B cell (primary cell): ENCODE measurements at regions not wholly inside any gene's neighbourhood (a gene's known extent, or its start where the extent isn't known, plus 50 kb on each side); places are given as distances from the start of the nearest gene placed in this dataset.

Experiments
- ATAC-seq: fragments of 200-7000 bp; cut with Tn5 transposase; one replicate; pipeline ENCODE4 v1.10.0; 2021; ENCODE audit warnings: low read depth, mild to moderate bottlenecking, moderate number of reproducible peaks, moderate library complexity
- CTCF ChIA-PET: fragments of 350-600 bp; sonication (Branson Sonifier 250); formaldehyde crosslinking; loops from one replicate; lab custom pipeline; 2021; ENCODE audit warnings: antibody characterized with exemption, inconsistent platforms; lab: Charles Lee
- POLR2A ChIA-PET: fragments of 350-600 bp; sonication (Branson Sonifier 250); formaldehyde crosslinking; loops from one replicate; lab custom pipeline; 2021; ENCODE audit warnings: antibody characterized with exemption; lab: Charles Lee
- DNase-seq: peaks from one replicate; pipeline ENCODE4 v3.0.0; 2013
- H2AFZ ChIP-seq: 2 replicates; pipeline ENCODE4 v1.6.1; 2012; ENCODE audit warnings: mild to moderate bottlenecking, low read depth, low read length; ENCODE audit not compliant: insufficient read depth, poor library complexity, severe bottlenecking
- H3K27ac ChIP-seq, 2 donors: 1 replicate in 1 of 2; 2 replicates in 1 of 2; pipeline ENCODE4 v1.5.1; 2012 to 2013; ENCODE audit warnings: low read length in 2 of 2, mild to moderate bottlenecking in 2 of 2, moderate library complexity in 1 of 2
- H3K27me3 ChIP-seq, 4 experiments: fragments of 200-600 bp in 1 of 4; sonication (generic) in 1 of 4; replicated peaks in 1 of 4; 1 replicate in 2 of 4; 2 replicates in 2 of 4; pipeline versions ENCODE4 v1.6.1 to v1.7.0; 2013 to 2016; ENCODE audit warnings: low read length in 3 of 4, mild to moderate bottlenecking in 2 of 4, mixed read lengths in 1 of 4, moderate library complexity in 1 of 4; ENCODE audit not compliant: insufficient read depth in 4 of 4, control insufficient read depth in 3 of 4; ENCODE audit errors: control extremely low read depth in 1 of 4
- H3K36me3 ChIP-seq, 2 experiments: replicated peaks in 1 of 2; 1 replicate in 1 of 2; 2 replicates in 1 of 2; pipeline versions ENCODE4 v1.6.1 to v1.7.1; 2013; ENCODE audit warnings: low read length in 1 of 2; ENCODE audit not compliant: insufficient read depth in 2 of 2, control insufficient read depth in 1 of 2; ENCODE audit errors: control extremely low read depth in 1 of 2, extremely low read depth in 1 of 2
- H3K4me1 ChIP-seq, 2 donors: fragments of 200-600 bp in 1 of 2; sonication (generic) in 1 of 2; 1 replicate in 1 of 2; 2 replicates in 1 of 2; pipeline versions ENCODE4 v1.5.1 to v1.6.1; 2013 to 2017; ENCODE audit warnings: low read length in 2 of 2; ENCODE audit not compliant: control insufficient read depth in 2 of 2, insufficient read depth in 2 of 2
- H3K4me2 ChIP-seq: replicated peaks from 2 replicates; pipeline ENCODE3; 2012; ENCODE audit warnings: mild to moderate bottlenecking, low read depth, low read length; ENCODE audit not compliant: poor library complexity, severe bottlenecking
- H3K4me3 ChIP-seq, 5 experiments: fragments of 200-600 bp in 1 of 5; sonication (generic) in 1 of 5; 1 replicate in 3 of 5; 2 replicates in 2 of 5; pipeline versions ENCODE4 v1.5.1 to v1.7.0; 2011 to 2016; ENCODE audit warnings: low read length in 4 of 5, mild to moderate bottlenecking in 4 of 5, low read depth in 2 of 5, control low read depth in 1 of 5, moderate library complexity in 1 of 5; ENCODE audit not compliant: insufficient read depth in 1 of 5; ENCODE audit errors: control extremely low read depth in 1 of 5, extremely low read depth in 1 of 5
- H3K79me2 ChIP-seq: fragments of 200-600 bp; sonication (generic); one replicate; pipeline ENCODE4 v1.6.0; 2016; ENCODE audit warnings: low read length; ENCODE audit not compliant: control insufficient read depth, insufficient read depth
- H3K9ac ChIP-seq: fragments of 200-600 bp; sonication (generic); 2 replicates; pipeline ENCODE4 v1.6.1; 2017; ENCODE audit warnings: mild to moderate bottlenecking, low read length, moderate library complexity
- H3K9me3 ChIP-seq, 3 donors: one replicate each; pipeline versions ENCODE4 v1.6.1 to v1.7.1; 2013; ENCODE audit warnings: low read length in 2 of 3; ENCODE audit not compliant: control insufficient read depth in 2 of 3, insufficient read depth in 1 of 3; ENCODE audit errors: control extremely low read depth in 1 of 3
- H4K20me1 ChIP-seq: 2 replicates; pipeline ENCODE4 v1.6.0; 2012; ENCODE audit warnings: mild to moderate bottlenecking, low read length; ENCODE audit not compliant: insufficient read depth, control insufficient read depth, poor library complexity, severe bottlenecking
- H3K27ac Mint-ChIP-seq: one replicate; pipeline ENCODE4 v1.8.0; 2021; ENCODE audit warnings: mixed read lengths
- H3K27me3 Mint-ChIP-seq: one replicate; pipeline ENCODE4 v1.8.0; 2021; ENCODE audit warnings: mixed read lengths
- H3K4me1 Mint-ChIP-seq: one replicate; pipeline ENCODE4 v1.8.0; 2021; ENCODE audit warnings: mixed read lengths
- H3K4me3 Mint-ChIP-seq: one replicate; pipeline ENCODE4 v1.8.0; 2021; ENCODE audit warnings: mixed read lengths
- H3K9me3 Mint-ChIP-seq: one replicate; pipeline ENCODE4 v1.8.0; 2022; ENCODE audit warnings: mixed read lengths; ENCODE audit not compliant: insufficient read depth
- EZH2 ChIP-seq: IDR thresholded peaks from 2 replicates; pipeline ENCODE4 v1.6.1; 2012; ENCODE audit warnings: borderline replicate concordance, low read depth, mild to moderate bottlenecking, moderate library complexity, low read length; ENCODE audit not compliant: insufficient read depth, poor library complexity, severe bottlenecking
- WGBS: methylation state at CpG from one replicate; pipeline ENCODE4 v1.1.5; 2013; ENCODE audit warnings: missing lambda C conversion rate; ENCODE audit not compliant: insufficient coverage; 5-methylcytosine and 5-hydroxymethylcytosine counted together
- intact Hi-C: fragments of 100-400 bp; cut with micrococcal nuclease; formaldehyde crosslinking; loops from one replicate; pipeline ENCODE4 v1.10.0; 2022
- TF ChIP-seq, protein P1 (sequence below): fragments of 200-600 bp; IDR thresholded peaks from one replicate; pipeline ENCODE4 v1.8.0; 2022; ENCODE audit warnings: antibody characterized with exemption, mild to moderate bottlenecking

DNA sequence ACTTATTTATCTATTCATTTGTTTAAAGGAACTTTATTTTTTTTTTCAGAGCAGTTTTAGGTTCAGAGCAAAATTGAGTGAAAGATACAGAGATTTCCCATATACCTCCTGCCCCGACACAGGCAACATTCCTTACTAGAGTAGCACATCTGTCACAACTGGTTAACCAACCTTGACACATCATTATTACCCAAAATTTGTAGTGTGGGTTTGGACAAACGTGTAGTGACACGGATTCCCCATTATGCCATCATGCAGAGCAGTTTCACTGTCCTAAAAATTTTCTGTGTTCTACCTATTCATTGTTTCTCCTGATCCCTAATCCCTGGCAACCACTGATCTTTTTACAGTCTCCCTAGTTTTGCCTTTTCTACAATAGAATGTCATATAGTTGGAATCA is 57.3 kb upstream of the LHFPL2 start:
- no peaks in the 10 kb centered on the region for H3K27me3 ChIP-seq
- H4K20me1 ChIP-seq = no peaks in the 10 kb centered on the region
- H3K4me1 ChIP-seq = no peaks in the 10 kb centered on the region
- H3K4me1 Mint-ChIP-seq = no peaks in the 10 kb centered on the region
- ChIA-PET POLR2A (interaction anchor here (0.6 kb wide), 1 partner anchor 14 kb away, joined by 4 read pairs; no protein-coding TSS in a partner anchor), CTCF (no interaction called here)
- no peaks in the 10 kb centered on the region for H3K9me3 Mint-ChIP-seq
- ATAC-seq (no peak), DNase-seq (no peak)
- no peaks in the 10 kb centered on the region for H3K36me3 ChIP-seq
- H2AFZ ChIP-seq = no peak overlapping the region
- no peak for TF ChIP-seq EZH2
- TF ChIP-seq, protein P1, sequence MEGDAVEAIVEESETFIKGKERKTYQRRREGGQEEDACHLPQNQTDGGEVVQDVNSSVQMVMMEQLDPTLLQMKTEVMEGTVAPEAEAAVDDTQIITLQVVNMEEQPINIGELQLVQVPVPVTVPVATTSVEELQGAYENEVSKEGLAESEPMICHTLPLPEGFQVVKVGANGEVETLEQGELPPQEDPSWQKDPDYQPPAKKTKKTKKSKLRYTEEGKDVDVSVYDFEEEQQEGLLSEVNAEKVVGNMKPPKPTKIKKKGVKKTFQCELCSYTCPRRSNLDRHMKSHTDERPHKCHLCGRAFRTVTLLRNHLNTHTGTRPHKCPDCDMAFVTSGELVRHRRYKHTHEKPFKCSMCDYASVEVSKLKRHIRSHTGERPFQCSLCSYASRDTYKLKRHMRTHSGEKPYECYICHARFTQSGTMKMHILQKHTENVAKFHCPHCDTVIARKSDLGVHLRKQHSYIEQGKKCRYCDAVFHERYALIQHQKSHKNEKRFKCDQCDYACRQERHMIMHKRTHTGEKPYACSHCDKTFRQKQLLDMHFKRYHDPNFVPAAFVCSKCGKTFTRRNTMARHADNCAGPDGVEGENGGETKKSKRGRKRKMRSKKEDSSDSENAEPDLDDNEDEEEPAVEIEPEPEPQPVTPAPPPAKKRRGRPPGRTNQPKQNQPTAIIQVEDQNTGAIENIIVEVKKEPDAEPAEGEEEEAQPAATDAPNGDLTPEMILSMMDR = no peak
- H3K9ac ChIP-seq = no peak overlapping the region
- no peaks in the 10 kb centered on the region for H3K9me3 ChIP-seq
- H3K4me3 Mint-ChIP-seq = no peak overlapping the region
- no CpG with 5 or more reads among the region's 3 CpGs for WGBS
- H3K27ac Mint-ChIP-seq = no peak overlapping the region
- H3K27me3 Mint-ChIP-seq = no peaks in the 10 kb centered on the region
- no peaks in the 10 kb centered on the region for H3K79me2 ChIP-seq
- H3K4me2 ChIP-seq = no peak overlapping the region
- no peak overlapping the region for H3K27ac ChIP-seq
- H3K4me3 ChIP-seq = no peak overlapping the region
- intact Hi-C loops = no loop called here

DNA sequence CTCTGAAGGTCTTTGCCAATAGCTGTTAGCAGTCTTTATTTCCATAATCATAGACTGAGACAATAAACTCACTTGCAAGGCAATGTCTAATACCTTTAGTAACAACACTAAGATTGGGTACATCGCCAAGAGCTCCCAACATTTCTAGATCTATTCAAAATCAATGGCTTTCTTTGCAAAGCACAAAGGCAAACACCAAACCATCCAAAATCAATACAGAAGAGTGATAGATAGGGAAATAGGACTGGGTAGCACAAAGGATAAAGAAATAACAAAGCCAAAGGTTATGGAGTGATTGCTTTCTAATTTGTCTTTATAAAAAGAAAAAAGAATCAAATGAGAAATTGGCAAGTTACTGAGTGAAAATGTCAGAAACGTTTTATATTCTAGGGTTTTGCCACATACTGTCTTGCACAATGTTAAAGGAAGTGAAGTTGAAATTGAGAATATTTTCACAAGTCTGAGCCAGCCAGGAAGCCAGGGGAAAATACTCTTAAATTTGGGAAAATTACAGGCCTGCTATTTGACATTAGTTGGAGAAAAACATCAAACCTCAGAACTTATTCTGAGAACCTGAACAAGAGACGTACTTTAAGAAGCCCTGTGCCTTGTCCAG is 53.3 kb upstream of the LHFPL2 start:
- H3K9me3 ChIP-seq = peaks cover 0 to 4% (median 0%) of the 10 kb centered on the region in 3 donors
- no peak overlapping the region for H2AFZ ChIP-seq
- H3K4me2 ChIP-seq = no peak overlapping the region
- Mint-ChIP-seq H3K9me3 (peaks cover 2% of the 10 kb centered on the region), H3K4me1 (no peaks in the 10 kb centered on the region), H3K27me3 (no peaks in the 10 kb centered on the region), H3K27ac (no peak overlapping the region), H3K4me3 (no peak overlapping the region)
- no peak overlapping the region for H3K4me3 ChIP-seq
- H3K9ac ChIP-seq = no peak overlapping the region
- no peak overlapping the region for H3K27ac ChIP-seq
- WGBS = 71% methylated on average over 1 of the region's 3 CpGs
- no peaks in the 10 kb centered on the region for H3K4me1 ChIP-seq
- TF ChIP-seq EZH2 = no peak
- TF ChIP-seq, protein P1 = no peak
- no peaks in the 10 kb centered on the region for H3K36me3 ChIP-seq
- no peak for DNase-seq
- ChIA-PET POLR2A (no interaction called here), CTCF (no interaction called here)
- intact Hi-C loops = no loop called here
- no peaks in the 10 kb centered on the region for H3K79me2 ChIP-seq
- H4K20me1 ChIP-seq = no peaks in the 10 kb centered on the region
- H3K27me3 ChIP-seq = no peaks in the 10 kb centered on the region
- ATAC-seq = no peak
